PC-3 (cell line): ENCODE measurements at regions not wholly inside any gene's neighbourhood (a gene's known extent, or its start where the extent isn't known, plus 50 kb on each side); places are given as distances from the start of the nearest gene placed in this dataset.

Experiments
- EZH2 ChIP-seq: fragments of 300-600 bp; sonication (generic); IDR thresholded peaks from one replicate; pipeline ENCODE4 v1.6.1; 2017; ENCODE audit warnings: antibody characterized with exemption, mild to moderate bottlenecking, low read length; ENCODE audit not compliant: unreplicated experiment
- EZH2phosphoT487 ChIP-seq: fragments of 300-600 bp; sonication (generic); IDR thresholded peaks from 2 replicates; pipeline ENCODE4 v1.6.1; 2018; ENCODE audit warnings: mild to moderate bottlenecking, antibody characterized with exemption, low read length, borderline replicate concordance
- TF ChIP-seq, protein P1 (sequence below): fragments of 300-600 bp; sonication (generic); conservative IDR thresholded peaks from 2 replicates; pipeline ENCODE4 v1.5.1; 2017; ENCODE audit warnings: antibody characterized with exemption, low read depth, mild to moderate bottlenecking, low read length

DNA sequence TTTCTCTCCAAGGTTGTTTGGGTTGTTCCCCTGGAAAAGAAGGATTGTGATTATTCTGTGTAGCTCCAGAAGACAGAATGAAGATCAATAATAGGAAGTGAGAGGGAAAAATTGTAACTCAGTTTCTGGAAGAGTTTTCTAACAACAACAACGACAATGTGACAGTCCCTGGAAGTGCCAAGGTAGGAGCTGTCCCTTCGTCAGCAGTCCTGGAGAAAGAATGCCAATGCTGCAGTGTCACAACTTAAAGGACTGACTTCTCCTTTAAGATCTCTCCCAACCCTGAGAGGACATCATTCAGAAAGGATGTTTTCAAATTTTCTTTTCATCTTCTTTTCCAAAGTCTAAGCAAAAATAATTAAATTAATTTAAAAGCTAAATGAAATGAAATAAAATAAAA is 136.4 kb upstream of the GAP43 start:
- TF ChIP-seq, protein P1, sequence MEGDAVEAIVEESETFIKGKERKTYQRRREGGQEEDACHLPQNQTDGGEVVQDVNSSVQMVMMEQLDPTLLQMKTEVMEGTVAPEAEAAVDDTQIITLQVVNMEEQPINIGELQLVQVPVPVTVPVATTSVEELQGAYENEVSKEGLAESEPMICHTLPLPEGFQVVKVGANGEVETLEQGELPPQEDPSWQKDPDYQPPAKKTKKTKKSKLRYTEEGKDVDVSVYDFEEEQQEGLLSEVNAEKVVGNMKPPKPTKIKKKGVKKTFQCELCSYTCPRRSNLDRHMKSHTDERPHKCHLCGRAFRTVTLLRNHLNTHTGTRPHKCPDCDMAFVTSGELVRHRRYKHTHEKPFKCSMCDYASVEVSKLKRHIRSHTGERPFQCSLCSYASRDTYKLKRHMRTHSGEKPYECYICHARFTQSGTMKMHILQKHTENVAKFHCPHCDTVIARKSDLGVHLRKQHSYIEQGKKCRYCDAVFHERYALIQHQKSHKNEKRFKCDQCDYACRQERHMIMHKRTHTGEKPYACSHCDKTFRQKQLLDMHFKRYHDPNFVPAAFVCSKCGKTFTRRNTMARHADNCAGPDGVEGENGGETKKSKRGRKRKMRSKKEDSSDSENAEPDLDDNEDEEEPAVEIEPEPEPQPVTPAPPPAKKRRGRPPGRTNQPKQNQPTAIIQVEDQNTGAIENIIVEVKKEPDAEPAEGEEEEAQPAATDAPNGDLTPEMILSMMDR = no peak
- no peak for TF ChIP-seq EZH2
- no peak for TF ChIP-seq EZH2phosphoT487
